ENCODE measurements at regions not wholly inside any gene's neighbourhood (a gene's known extent, or its start where the extent isn't known, plus 50 kb on each side); places are given as distances from the start of the nearest gene placed in this dataset.

DNA sequence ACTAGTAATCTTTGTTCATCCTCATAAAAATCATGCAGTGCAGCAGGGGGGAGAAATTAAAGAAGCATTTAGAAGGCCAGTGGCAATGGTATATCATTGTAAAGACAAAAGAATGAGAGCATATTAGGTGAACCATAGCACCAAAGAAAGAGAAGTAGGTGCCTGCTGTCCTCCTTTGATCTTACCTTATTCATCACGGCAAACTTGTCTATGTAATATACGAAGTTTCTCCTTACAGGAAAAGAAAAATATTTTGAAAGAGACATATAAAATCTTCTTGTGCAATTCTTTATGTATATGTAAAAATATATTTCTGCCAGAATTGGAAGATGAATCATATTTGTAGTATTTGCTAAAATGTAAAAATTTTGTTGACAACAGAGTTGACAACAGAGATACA, 411.3 kb upstream of the ARRDC3 start:
- H3K27ac Mint-ChIP-seq: no peak overlapping the region
- ChIA-PET CTCF (no interaction called here), POLR2A (no interaction called here)
- no peaks in the 10 kb centered on the region for H3K27me3 Mint-ChIP-seq
- Histone ChIP-seq H3K79me2 (ENCODE audit: control insufficient read depth, insufficient read depth, low read length) (no peaks in the 10 kb centered on the region), H3K9ac (ENCODE audit: low read length) (no peak overlapping the region), H3K36me3 (replicated peaks in 1 of 2; ENCODE audit: control extremely low read depth in 1 of 2, control insufficient read depth in 1 of 2, extremely low read depth in 1 of 2, insufficient read depth in 2 of 2, low read length in 1 of 2) (no peaks in the 10 kb centered on the region), H3K27me3 (replicated peaks in 1 of 4; ENCODE audit: control extremely low read depth in 1 of 4, control insufficient read depth in 3 of 4, insufficient read depth in 4 of 4, low read length in 3 of 4) (no peaks in the 10 kb centered on the region), H3K27ac (ENCODE audit: low read length in 2 of 2) (no peak overlapping the region), H2AFZ (ENCODE audit: insufficient read depth, low read depth, low read length, poor library complexity, severe bottlenecking) (no peak overlapping the region), H4K20me1 (ENCODE audit: control insufficient read depth, insufficient read depth, low read length, poor library complexity, severe bottlenecking) (no peaks in the 10 kb centered on the region), H3K4me2 (replicated peaks; ENCODE audit: low read depth, low read length, poor library complexity, severe bottlenecking) (no peak overlapping the region), H3K4me1 (ENCODE audit: control insufficient read depth in 2 of 2, insufficient read depth in 2 of 2, low read length in 2 of 2) (no peaks in the 10 kb centered on the region), H3K9me3 (ENCODE audit: control extremely low read depth in 1 of 3, control insufficient read depth in 2 of 3, insufficient read depth in 1 of 3, low read length in 2 of 3) (no peaks in the 10 kb centered on the region), H3K4me3 (ENCODE audit: control extremely low read depth in 1 of 5, extremely low read depth in 1 of 5, insufficient read depth in 1 of 5, low read depth in 2 of 5, low read length in 4 of 5) (no peak overlapping the region)
- H3K4me1 Mint-ChIP-seq: no peaks in the 10 kb centered on the region
- no CpG with 5 or more reads among the region's 2 CpGs for WGBS (ENCODE audit: insufficient coverage)
- no peak for TF ChIP-seq EZH2 (IDR thresholded peaks at IDR 0.05; ENCODE audit: borderline replicate concordance, insufficient read depth, low read depth, low read length, poor library complexity, severe bottlenecking)
- TF ChIP-seq, protein P1, sequence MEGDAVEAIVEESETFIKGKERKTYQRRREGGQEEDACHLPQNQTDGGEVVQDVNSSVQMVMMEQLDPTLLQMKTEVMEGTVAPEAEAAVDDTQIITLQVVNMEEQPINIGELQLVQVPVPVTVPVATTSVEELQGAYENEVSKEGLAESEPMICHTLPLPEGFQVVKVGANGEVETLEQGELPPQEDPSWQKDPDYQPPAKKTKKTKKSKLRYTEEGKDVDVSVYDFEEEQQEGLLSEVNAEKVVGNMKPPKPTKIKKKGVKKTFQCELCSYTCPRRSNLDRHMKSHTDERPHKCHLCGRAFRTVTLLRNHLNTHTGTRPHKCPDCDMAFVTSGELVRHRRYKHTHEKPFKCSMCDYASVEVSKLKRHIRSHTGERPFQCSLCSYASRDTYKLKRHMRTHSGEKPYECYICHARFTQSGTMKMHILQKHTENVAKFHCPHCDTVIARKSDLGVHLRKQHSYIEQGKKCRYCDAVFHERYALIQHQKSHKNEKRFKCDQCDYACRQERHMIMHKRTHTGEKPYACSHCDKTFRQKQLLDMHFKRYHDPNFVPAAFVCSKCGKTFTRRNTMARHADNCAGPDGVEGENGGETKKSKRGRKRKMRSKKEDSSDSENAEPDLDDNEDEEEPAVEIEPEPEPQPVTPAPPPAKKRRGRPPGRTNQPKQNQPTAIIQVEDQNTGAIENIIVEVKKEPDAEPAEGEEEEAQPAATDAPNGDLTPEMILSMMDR (IDR thresholded peaks at IDR 0.05): no peak
- ATAC-seq (ENCODE audit: low read depth) (no peak), DNase-seq (no peak)
- no peaks in the 10 kb centered on the region for H3K9me3 Mint-ChIP-seq (ENCODE audit: insufficient read depth)
- intact Hi-C loops (cut with micrococcal nuclease): no loop called here
- H3K4me3 Mint-ChIP-seq: no peak overlapping the region

DNA sequence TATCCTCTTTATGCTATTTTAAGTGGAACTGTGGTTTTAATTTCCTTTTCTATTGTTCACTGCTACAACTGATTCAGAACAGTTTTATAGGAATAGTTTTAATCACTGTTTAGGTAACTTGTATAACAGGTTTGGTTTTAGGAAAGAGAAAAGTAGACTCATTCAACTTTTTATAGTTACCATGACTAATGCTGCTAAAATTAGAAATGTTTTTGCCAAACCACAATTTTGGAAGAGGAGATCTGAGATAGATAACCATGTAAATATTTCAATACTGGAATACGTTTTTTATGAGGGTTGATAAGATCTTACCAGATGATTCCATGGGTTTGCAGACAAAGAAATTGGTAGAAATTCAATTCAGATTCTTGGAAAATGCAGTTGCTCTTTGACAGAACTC, 404.6 kb upstream of the ARRDC3 start:
- no CpG with 5 or more reads among the region's 1 CpG for WGBS (ENCODE audit: insufficient coverage)
- no peak overlapping the region for H2AFZ ChIP-seq (ENCODE audit: insufficient read depth, low read depth, low read length, poor library complexity, severe bottlenecking)
- no peaks in the 10 kb centered on the region for H3K27me3 ChIP-seq (replicated peaks in 1 of 4; ENCODE audit: control extremely low read depth in 1 of 4, control insufficient read depth in 3 of 4, insufficient read depth in 4 of 4, low read length in 3 of 4)
- no peaks in the 10 kb centered on the region for H3K36me3 ChIP-seq (replicated peaks in 1 of 2; ENCODE audit: control extremely low read depth in 1 of 2, control insufficient read depth in 1 of 2, extremely low read depth in 1 of 2, insufficient read depth in 2 of 2, low read length in 1 of 2)
- no peaks in the 10 kb centered on the region for H3K4me1 Mint-ChIP-seq
- H3K9me3 Mint-ChIP-seq (ENCODE audit: insufficient read depth): no peaks in the 10 kb centered on the region
- no peaks in the 10 kb centered on the region for H3K9me3 ChIP-seq (ENCODE audit: control extremely low read depth in 1 of 3, control insufficient read depth in 2 of 3, insufficient read depth in 1 of 3, low read length in 2 of 3)
- H3K9ac ChIP-seq (ENCODE audit: low read length): no peak overlapping the region
- H3K79me2 ChIP-seq (ENCODE audit: control insufficient read depth, insufficient read depth, low read length): no peaks in the 10 kb centered on the region
- CTCF ChIA-PET: no interaction called here
- no peaks in the 10 kb centered on the region for H3K4me1 ChIP-seq (ENCODE audit: control insufficient read depth in 2 of 2, insufficient read depth in 2 of 2, low read length in 2 of 2)
- no peaks in the 10 kb centered on the region for H4K20me1 ChIP-seq (ENCODE audit: control insufficient read depth, insufficient read depth, low read length, poor library complexity, severe bottlenecking)
- no peak overlapping the region for H3K4me2 ChIP-seq (replicated peaks; ENCODE audit: low read depth, low read length, poor library complexity, severe bottlenecking)
- no peak overlapping the region for H3K4me3 ChIP-seq (ENCODE audit: control extremely low read depth in 1 of 5, extremely low read depth in 1 of 5, insufficient read depth in 1 of 5, low read depth in 2 of 5, low read length in 4 of 5)
- no peak overlapping the region for H3K27ac ChIP-seq (ENCODE audit: low read length in 2 of 2)
- ATAC-seq (ENCODE audit: low read depth) (no peak), DNase-seq (no peak)
- H3K27me3 Mint-ChIP-seq: no peaks in the 10 kb centered on the region
- POLR2A ChIA-PET: no interaction called here
- no peak for TF ChIP-seq EZH2 (IDR thresholded peaks at IDR 0.05; ENCODE audit: borderline replicate concordance, insufficient read depth, low read depth, low read length, poor library complexity, severe bottlenecking)
- H3K4me3 Mint-ChIP-seq: no peak overlapping the region
- intact Hi-C loops (cut with micrococcal nuclease): no loop called here
- no peak overlapping the region for H3K27ac Mint-ChIP-seq

All from B cell (primary cell).